Skeletal muscle cell (primary cell): ENCODE measurements at regions not wholly inside any gene's neighbourhood (a gene's known extent, or its start where the extent isn't known, plus 50 kb on each side); places are given as distances from the start of the nearest gene placed in this dataset.
A peak's percentile ranks its signal among the peaks of the same experiment; 100 is the strongest.

Experiments
- DNase-seq: peaks from one replicate; pipeline ENCODE4 v3.0.0-alpha.2; 2010; ENCODE audit warnings: low read depth
- H3K4me3 ChIP-seq: 2 replicates; pipeline ENCODE4 v1.5.1; 2011; ENCODE audit warnings: low read depth, mild to moderate bottlenecking, control low read depth, low read length, moderate library complexity

GRCh38 chr1:232890340-232890943 lies 60.0 kb upstream of the NTPCR start:
- no peak overlapping the region for H3K4me3 ChIP-seq
- DNase-seq, result no peak

- DNase-seq, result peak; percentile 29
- H3K4me3 ChIP-seq, result no peak overlapping the region
These were observed 59.3 kb upstream of the NTPCR start for GRCh38 chr1:232891071-232891470.

- H3K4me3 ChIP-seq, result no peak overlapping the region
- DNase-seq, result no peak
These were observed 58.6 kb upstream of the NTPCR start for GRCh38 chr1:232891656-232892317.

- H3K4me3 ChIP-seq, result no peak overlapping the region
- no peak for DNase-seq
These were observed 56.7 kb upstream of the NTPCR start for GRCh38 chr1:232893481-232894313.

GRCh38 chr1:232894436-232894835 lies 56.0 kb upstream of the NTPCR start:
- no peak overlapping the region for H3K4me3 ChIP-seq
- no peak for DNase-seq

- H3K4me3 ChIP-seq, result no peak overlapping the region
- DNase-seq, result no peak
These were observed 52.4 kb upstream of the NTPCR start for GRCh38 chr1:232897949-232898465.

GRCh38 chr1:232899268-232899667 lies 51.1 kb upstream of the NTPCR start:
- DNase-seq, result no peak

GRCh38 chr1:232899839-232900238 lies 50.6 kb upstream of the NTPCR start:
- H3K4me3 ChIP-seq, result no peak overlapping the region
- no peak for DNase-seq

More at GRCh38 chr1:232899268-232899667, 51.1 kb upstream of the NTPCR start:
- no peak overlapping the region for H3K4me3 ChIP-seq
